CD14-positive monocyte (primary cell): ENCODE measurements at regions not wholly inside any gene's neighbourhood (a gene's known extent, or its start where the extent isn't known, plus 50 kb on each side); places are given as distances from the start of the nearest gene placed in this dataset.

ENCODE experiments used
- DNase-seq, 3 donors: peaks; one replicate each; pipeline ENCODE4 v3.0.0-alpha.2; 2011 to 2022
- H2AFZ ChIP-seq: 2 replicates; pipeline ENCODE4 v1.6.0; 2012; ENCODE audit warnings: mild to moderate bottlenecking, low read depth, low read length, inconsistent platforms; ENCODE audit not compliant: insufficient read depth, poor library complexity, severe bottlenecking
- H3K27ac ChIP-seq, 2 donors: 1 replicate in 1 of 2; 2 replicates in 1 of 2; pipeline ENCODE4 v1.5.1; 2012 to 2013; ENCODE audit warnings: low read length in 2 of 2, control low read depth in 1 of 2, inconsistent platforms in 1 of 2, low read depth in 1 of 2, mild to moderate bottlenecking in 1 of 2
- H3K27me3 ChIP-seq, 2 donors: one replicate each; pipeline versions ENCODE4 v1.6.0 to v1.6.1; 2011 to 2013; ENCODE audit warnings: low read length in 2 of 2; ENCODE audit not compliant: control insufficient read depth in 2 of 2, insufficient read depth in 2 of 2
- H3K36me3 ChIP-seq, 2 donors: replicated peaks in 1 of 2; 1 replicate in 1 of 2; 2 replicates in 1 of 2; pipeline versions ENCODE4 v1.5.1 to v1.6.1; 2012 to 2013; ENCODE audit warnings: low read length in 2 of 2, control low read depth in 1 of 2, inconsistent platforms in 1 of 2, mild to moderate bottlenecking in 1 of 2; ENCODE audit not compliant: insufficient read depth in 2 of 2, control insufficient read depth in 1 of 2
- H3K4me1 ChIP-seq, 2 donors: 1 replicate in 1 of 2; 2 replicates in 1 of 2; pipeline versions ENCODE4 v1.5.1 to v1.6.1; 2012 to 2013; ENCODE audit warnings: low read length in 2 of 2, control low read depth in 1 of 2, inconsistent platforms in 1 of 2, mild to moderate bottlenecking in 1 of 2, moderate library complexity in 1 of 2; ENCODE audit not compliant: insufficient read depth in 2 of 2, control insufficient read depth in 1 of 2
- H3K4me2 ChIP-seq: replicated peaks from 2 replicates; pipeline ENCODE3; 2012; ENCODE audit warnings: low read length, moderate library complexity, mild to moderate bottlenecking; ENCODE audit not compliant: poor library complexity, severe bottlenecking; ENCODE audit errors: extremely low read depth
- H3K4me3 ChIP-seq, 3 experiments: fragments of 200-600 bp in 1 of 3; sonication (generic) in 1 of 3; replicated peaks in 1 of 3; 1 replicate in 2 of 3; 2 replicates in 1 of 3; pipeline ENCODE4 v1.5.1; 2011 to 2013; ENCODE audit warnings: low read length in 3 of 3, mild to moderate bottlenecking in 3 of 3, control low read depth in 2 of 3, low read depth in 2 of 3, inconsistent platforms in 1 of 3, moderate library complexity in 1 of 3
- H3K79me2 ChIP-seq: 2 replicates; pipeline ENCODE4 v1.6.0; 2012; ENCODE audit warnings: mild to moderate bottlenecking, control low read depth, inconsistent platforms, low read length, moderate library complexity; ENCODE audit not compliant: insufficient read depth
- H3K9ac ChIP-seq: 2 replicates; pipeline ENCODE4 v1.6.0; 2017; ENCODE audit warnings: low read length, mild to moderate bottlenecking; ENCODE audit not compliant: insufficient read depth, poor library complexity, severe bottlenecking
- H3K9me3 ChIP-seq, 2 donors: replicated peaks in 1 of 2; 1 replicate in 1 of 2; 2 replicates in 1 of 2; pipeline versions ENCODE4 v1.5.1 to v1.6.1; 2012 to 2013; ENCODE audit warnings: low read length in 2 of 2, control low read depth in 1 of 2; ENCODE audit not compliant: control insufficient read depth in 1 of 2, insufficient read depth in 1 of 2
- H4K20me1 ChIP-seq: 2 replicates; pipeline ENCODE4 v1.6.0; 2012; ENCODE audit warnings: mild to moderate bottlenecking, low read length, control low read depth, moderate library complexity; ENCODE audit not compliant: insufficient read depth
- H3K27ac Mint-ChIP-seq, 7 donors: one replicate each; pipeline ENCODE4 v1.8.0; 2020; ENCODE audit warnings: mild to moderate bottlenecking in 7 of 7, mixed read lengths in 7 of 7, moderate library complexity in 6 of 7, inconsistent platforms in 2 of 7
- H3K27me3 Mint-ChIP-seq, 3 donors: one replicate each; pipeline ENCODE4 v1.8.0; 2021 to 2022; ENCODE audit warnings: low read depth in 3 of 3, mild to moderate bottlenecking in 3 of 3, mixed read lengths in 3 of 3, moderate library complexity in 3 of 3, inconsistent platforms in 1 of 3
- H3K36me3 Mint-ChIP-seq, 2 donors: one replicate each; pipeline ENCODE4 v1.8.0; 2020; ENCODE audit warnings: mixed read lengths in 2 of 2, inconsistent platforms in 1 of 2, mild to moderate bottlenecking in 1 of 2
- H3K4me1 Mint-ChIP-seq: one replicate; pipeline ENCODE4 v1.8.0; 2020; ENCODE audit warnings: mild to moderate bottlenecking, mixed read lengths
- H3K4me3 Mint-ChIP-seq, 2 donors: one replicate each; pipeline ENCODE4 v1.8.0; 2020; ENCODE audit warnings: mild to moderate bottlenecking in 2 of 2, mixed read lengths in 2 of 2, moderate library complexity in 1 of 2
- H3K9me3 Mint-ChIP-seq, 7 donors: one replicate each; pipeline ENCODE4 v1.8.0; 2020 to 2022; ENCODE audit warnings: mixed read lengths in 7 of 7, mild to moderate bottlenecking in 6 of 7, moderate library complexity in 6 of 7, inconsistent platforms in 2 of 7
- CTCF ChIP-seq: fragments of 200-600 bp; IDR thresholded peaks from one replicate; pipeline ENCODE4 v1.8.0; 2022; ENCODE audit warnings: antibody characterized with exemption, mild to moderate bottlenecking
- WGBS: methylation state at CpG from one replicate; pipeline ENCODE4 v1.1.5; 2013; ENCODE audit warnings: missing lambda C conversion rate; ENCODE audit not compliant: insufficient coverage; 5-methylcytosine and 5-hydroxymethylcytosine counted together
- intact Hi-C, 2 donors: fragments of 100-400 bp; cut with micrococcal nuclease; formaldehyde crosslinking; loops; one replicate each; pipeline versions ENCODE4 v1.15.0 to v1.15.1; 2023

- intact Hi-C loops: no loop called here
- no peak for DNase-seq
- no peak overlapping the region for H3K4me2 ChIP-seq
- no peak for TF ChIP-seq CTCF
- no peaks in the 10 kb centered on the region for H3K4me1 ChIP-seq
- H3K36me3 ChIP-seq: no peaks in the 10 kb centered on the region
- no peaks in the 10 kb centered on the region for H3K9me3 ChIP-seq
- no peaks in the 10 kb centered on the region for H4K20me1 ChIP-seq
- Mint-ChIP-seq H3K9me3 (peaks cover 0 to 7% (median 2%) of the 10 kb centered on the region in 7 donors), H3K27ac (no peak overlapping the region), H3K36me3 (no peaks in the 10 kb centered on the region), H3K4me1 (no peaks in the 10 kb centered on the region), H3K4me3 (no peak overlapping the region), H3K27me3 (peaks cover 0 to 2% (median 1%) of the 10 kb centered on the region in 3 donors)
- H3K27me3 ChIP-seq: no peaks in the 10 kb centered on the region
- 95% methylated on average over 7 of the region's 11 CpGs for WGBS
- no peaks in the 10 kb centered on the region for H3K79me2 ChIP-seq
- H3K4me3 ChIP-seq: no peak overlapping the region
- no peak overlapping the region for H3K27ac ChIP-seq
- no peak overlapping the region for H3K9ac ChIP-seq
- no peak overlapping the region for H2AFZ ChIP-seq
These were observed 481.5 kb upstream of the ZFHX3 start for GRCh38 chr16:73529303-73530012.

- Histone ChIP-seq H3K36me3 (no peaks in the 10 kb centered on the region), H3K79me2 (no peaks in the 10 kb centered on the region), H3K4me2 (no peak overlapping the region), H2AFZ (no peak overlapping the region), H3K4me1 (no peaks in the 10 kb centered on the region), H3K9me3 (no peaks in the 10 kb centered on the region), H3K27me3 (no peaks in the 10 kb centered on the region), H3K9ac (no peak overlapping the region), H4K20me1 (no peaks in the 10 kb centered on the region), H3K4me3 (no peak overlapping the region), H3K27ac (no peak overlapping the region)
- peaks cover 1 to 10% (median 2%) of the 10 kb centered on the region in 7 donors for H3K9me3 Mint-ChIP-seq
- intact Hi-C loops: no loop called here
- no peaks in the 10 kb centered on the region for H3K36me3 Mint-ChIP-seq
- H3K4me1 Mint-ChIP-seq: no peaks in the 10 kb centered on the region
- TF ChIP-seq CTCF: no peak
- H3K27ac Mint-ChIP-seq: no peak overlapping the region
- DNase-seq: no peak
- H3K27me3 Mint-ChIP-seq: peaks cover 2 to 3% (median 2%) of the 10 kb centered on the region in 3 donors
- no peak overlapping the region for H3K4me3 Mint-ChIP-seq
- WGBS: no CpG with 5 or more reads among the region's 4 CpGs
These were observed 479.3 kb upstream of the ZFHX3 start for GRCh38 chr16:73527187-73527586.
